ENCODE measurements at regions not wholly inside any gene's neighbourhood (a gene's known extent, or its start where the extent isn't known, plus 50 kb on each side); places are given as distances from the start of the nearest gene placed in this dataset.

DNA sequence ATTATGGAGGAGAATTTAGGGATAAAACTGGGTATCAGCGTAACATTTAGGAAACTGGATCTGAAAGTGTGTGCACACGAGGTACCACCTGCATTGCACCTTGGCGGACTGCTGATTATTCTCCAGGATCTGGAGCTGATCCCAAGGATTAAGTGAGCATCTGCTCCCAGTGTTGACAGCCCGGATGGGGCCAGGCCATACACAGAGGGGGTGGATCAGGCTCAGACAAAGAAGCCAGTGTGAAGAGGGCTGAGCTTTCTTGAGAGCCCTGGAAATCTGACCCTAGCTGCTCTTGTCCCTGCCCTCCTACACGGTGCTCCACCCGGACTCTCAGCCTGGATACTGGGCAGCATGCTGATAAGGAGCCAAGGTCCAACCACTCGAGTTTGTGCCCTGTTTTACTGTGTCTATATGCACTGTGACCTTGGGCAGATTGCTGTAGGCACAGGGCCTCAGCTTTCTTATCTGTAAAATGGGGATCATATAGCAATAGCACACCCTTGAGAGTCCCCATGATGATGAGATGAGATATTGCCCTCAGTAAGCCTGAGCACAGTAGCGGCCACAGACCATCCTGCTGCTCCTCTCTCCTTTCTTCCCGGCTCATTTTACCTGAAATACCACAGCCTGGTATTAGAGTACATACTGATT is 396.8 kb upstream of the CELF4 start:
- no peak overlapping the region for H3K4me3 ChIP-seq (ENCODE audit: low read depth, low read length)
- DNase-seq (ENCODE audit: low read depth): no peak
- TF ChIP-seq, protein P1, sequence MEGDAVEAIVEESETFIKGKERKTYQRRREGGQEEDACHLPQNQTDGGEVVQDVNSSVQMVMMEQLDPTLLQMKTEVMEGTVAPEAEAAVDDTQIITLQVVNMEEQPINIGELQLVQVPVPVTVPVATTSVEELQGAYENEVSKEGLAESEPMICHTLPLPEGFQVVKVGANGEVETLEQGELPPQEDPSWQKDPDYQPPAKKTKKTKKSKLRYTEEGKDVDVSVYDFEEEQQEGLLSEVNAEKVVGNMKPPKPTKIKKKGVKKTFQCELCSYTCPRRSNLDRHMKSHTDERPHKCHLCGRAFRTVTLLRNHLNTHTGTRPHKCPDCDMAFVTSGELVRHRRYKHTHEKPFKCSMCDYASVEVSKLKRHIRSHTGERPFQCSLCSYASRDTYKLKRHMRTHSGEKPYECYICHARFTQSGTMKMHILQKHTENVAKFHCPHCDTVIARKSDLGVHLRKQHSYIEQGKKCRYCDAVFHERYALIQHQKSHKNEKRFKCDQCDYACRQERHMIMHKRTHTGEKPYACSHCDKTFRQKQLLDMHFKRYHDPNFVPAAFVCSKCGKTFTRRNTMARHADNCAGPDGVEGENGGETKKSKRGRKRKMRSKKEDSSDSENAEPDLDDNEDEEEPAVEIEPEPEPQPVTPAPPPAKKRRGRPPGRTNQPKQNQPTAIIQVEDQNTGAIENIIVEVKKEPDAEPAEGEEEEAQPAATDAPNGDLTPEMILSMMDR (IDR thresholded peaks at IDR 0.05; ENCODE audit: insufficient read depth, low read depth, low read length): no peak

DNA sequence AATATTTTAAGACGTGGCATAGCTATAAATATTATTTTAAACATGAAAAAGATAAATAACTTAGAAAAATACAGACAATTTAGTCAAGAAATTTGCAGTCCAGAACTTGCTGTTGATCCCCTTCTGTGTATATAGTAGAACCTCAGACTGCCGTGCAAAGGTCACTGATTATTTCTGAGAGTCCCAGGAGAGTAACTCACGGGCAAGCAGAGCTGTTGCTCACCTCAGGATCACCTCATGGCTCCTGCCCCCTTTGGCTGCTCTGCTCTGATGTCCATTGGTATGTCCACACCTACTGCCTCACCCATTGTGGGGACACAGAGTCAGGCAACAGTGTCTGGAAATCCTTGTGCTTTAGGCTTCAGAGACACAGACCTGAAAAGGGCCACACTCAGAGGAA is 392.9 kb upstream of the CELF4 start:
- DNase-seq (ENCODE audit: low read depth): no peak
- TF ChIP-seq, protein P1 (IDR thresholded peaks at IDR 0.05; ENCODE audit: insufficient read depth, low read depth, low read length): no peak
- H3K4me3 ChIP-seq (ENCODE audit: low read depth, low read length): no peak overlapping the region

DNA sequence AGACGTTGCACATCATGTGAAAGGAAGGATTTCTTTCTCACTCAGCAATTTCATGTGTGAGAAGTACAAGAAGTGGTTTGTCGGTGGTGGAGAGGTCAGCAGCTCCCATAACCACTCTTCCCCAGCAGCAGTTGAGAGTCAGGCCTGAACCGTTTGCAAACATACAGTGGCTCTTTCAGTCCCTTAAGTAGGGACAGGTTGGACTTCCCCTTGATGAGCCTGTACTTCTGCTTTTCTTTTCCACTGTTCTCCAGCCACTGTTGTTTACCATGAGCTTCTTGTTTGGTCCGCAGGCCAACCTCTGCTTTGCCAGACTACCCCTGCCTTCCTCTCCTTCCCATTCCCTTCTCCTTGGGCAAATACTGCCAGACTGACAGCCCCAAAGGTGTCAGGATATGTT is 391.3 kb upstream of the CELF4 start:
- H3K4me3 ChIP-seq (ENCODE audit: low read depth, low read length): no peak overlapping the region
- TF ChIP-seq, protein P1 (IDR thresholded peaks at IDR 0.05; ENCODE audit: insufficient read depth, low read depth, low read length): no peak
- no peak for DNase-seq (ENCODE audit: low read depth)

DNA sequence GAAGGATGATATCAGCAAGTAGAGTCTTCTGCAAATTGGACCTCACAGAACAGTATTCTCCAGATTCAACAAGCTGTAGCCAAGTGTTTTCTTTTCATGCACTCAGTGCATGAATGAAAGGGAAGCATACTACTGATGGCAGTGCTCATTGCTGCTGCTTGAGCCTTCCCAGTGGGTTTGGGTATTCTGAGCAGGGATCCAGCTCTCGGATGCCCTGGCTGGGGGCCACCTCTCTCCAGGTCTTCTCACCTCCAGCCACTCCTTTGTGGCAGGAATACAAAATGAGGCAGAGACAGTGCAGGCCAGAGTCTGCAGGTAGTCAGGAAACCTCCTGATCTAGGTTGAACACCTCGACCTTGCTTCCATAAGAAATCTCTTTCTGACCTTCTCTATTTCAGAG is 390.4 kb upstream of the CELF4 start:
- DNase-seq (ENCODE audit: low read depth): no peak
- H3K4me3 ChIP-seq (ENCODE audit: low read depth, low read length): no peak overlapping the region
- TF ChIP-seq, protein P1 (IDR thresholded peaks at IDR 0.05; ENCODE audit: insufficient read depth, low read depth, low read length): no peak

DNA sequence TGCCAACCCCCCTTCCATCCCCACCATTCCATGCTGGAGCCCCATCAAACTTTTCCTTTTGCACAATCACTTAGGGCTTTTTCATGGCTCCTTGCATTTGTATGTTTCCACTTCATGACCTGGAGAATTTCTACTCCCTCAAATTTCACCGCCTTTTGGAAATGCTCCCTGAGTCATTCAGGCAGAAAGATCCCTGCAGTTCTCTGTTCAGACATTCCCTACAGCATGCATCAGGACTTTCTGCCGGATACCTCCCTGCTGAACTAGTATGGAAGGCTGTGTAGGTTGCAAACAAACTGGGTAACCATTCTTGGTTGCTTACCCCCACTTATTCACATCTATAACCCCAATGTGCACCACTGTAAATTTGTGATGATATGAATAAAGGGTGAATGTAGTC is 389.6 kb upstream of the CELF4 start:
- TF ChIP-seq, protein P1 (IDR thresholded peaks at IDR 0.05; ENCODE audit: insufficient read depth, low read depth, low read length): no peak
- H3K4me3 ChIP-seq (ENCODE audit: low read depth, low read length): no peak overlapping the region
- no peak for DNase-seq (ENCODE audit: low read depth)

DNA sequence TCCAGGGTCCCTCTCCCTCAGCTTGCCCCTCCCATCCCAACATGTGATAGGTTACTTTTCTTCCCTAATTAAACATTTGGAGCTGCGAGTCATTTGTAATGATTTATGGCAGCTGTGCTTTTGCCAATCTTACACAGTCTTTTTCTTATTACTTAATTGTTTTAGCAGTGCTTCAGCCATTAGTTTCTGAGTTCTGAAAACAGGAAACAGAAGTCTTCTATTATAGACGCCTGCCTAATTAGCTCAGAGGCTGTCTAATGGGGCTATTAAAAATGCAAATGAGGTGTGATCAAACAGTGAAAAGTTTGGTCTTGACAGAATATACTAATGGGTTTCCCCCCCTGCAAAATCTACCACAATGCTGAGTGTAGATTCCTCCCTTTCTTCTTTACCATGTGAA is 388.3 kb upstream of the CELF4 start:
- DNase-seq (ENCODE audit: low read depth): no peak
- H3K4me3 ChIP-seq (ENCODE audit: low read depth, low read length): no peak overlapping the region
- TF ChIP-seq, protein P1 (IDR thresholded peaks at IDR 0.05; ENCODE audit: insufficient read depth, low read depth, low read length): no peak

DNA sequence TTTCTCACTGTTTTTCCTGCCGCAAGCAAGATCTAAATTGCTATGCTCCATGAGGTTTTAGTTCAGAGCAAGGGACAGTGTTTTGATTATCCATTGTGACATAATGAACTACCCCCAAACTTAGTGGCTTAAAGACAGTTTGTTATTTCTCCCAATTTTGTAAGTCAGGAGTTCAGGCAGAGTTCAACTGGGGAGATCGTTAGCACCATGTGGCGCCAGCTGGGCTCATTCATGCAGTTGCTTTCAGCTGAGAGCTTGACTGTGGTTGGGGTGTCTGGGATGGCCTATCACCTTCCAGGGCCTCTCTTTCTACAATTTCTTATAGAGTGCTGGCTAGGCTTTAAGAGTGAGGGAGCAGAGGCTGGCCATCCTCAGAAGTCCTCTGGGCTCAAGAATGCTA is 382.9 kb upstream of the CELF4 start:
- no peak for DNase-seq (ENCODE audit: low read depth)

More for the DNA sequence above, 382.9 kb upstream of the CELF4 start:
- TF ChIP-seq, protein P1 (IDR thresholded peaks at IDR 0.05; ENCODE audit: insufficient read depth, low read depth, low read length): no peak
- H3K4me3 ChIP-seq (ENCODE audit: low read depth, low read length): no peak overlapping the region

All from fibroblast of villous mesenchyme (primary cell).